ENCODE measurements at regions not wholly inside any gene's neighbourhood (a gene's known extent, or its start where the extent isn't known, plus 50 kb on each side); places are given as distances from the start of the nearest gene placed in this dataset.
A peak's percentile ranks its signal among the peaks of the same experiment; 100 is the strongest.

GRCh38 chr2:241935314-241935713 lies 65.8 kb downstream of the RTP5 start:
- Mint-ChIP-seq H3K27ac (peak overlapping the region; percentile 38), H3K36me3 (peaks cover 7% of the 10 kb centered on the region), H3K9me3 (peaks cover 3% of the 10 kb centered on the region), H3K4me1 (ENCODE audit: low read depth) (peaks cover 23% of the 10 kb centered on the region), H3K27me3 (no peaks in the 10 kb centered on the region), H3K4me3 (no peak overlapping the region)
- no peak for DNase-seq
- intact Hi-C loops (cut with micrococcal nuclease): no loop called here
- ChIA-PET POLR2A (interaction anchor here (0.6 kb wide), 1 partner anchor 57 kb away, joined by 5 read pairs; no protein-coding TSS in a partner anchor), CTCF (interaction anchor here (1.0 kb wide), 1 partner anchor 16 kb away, joined by 3 read pairs; no protein-coding TSS in a partner anchor)

GRCh38 chr2:241935774-241936173 lies 66.2 kb downstream of the RTP5 start:
- H3K4me1 Mint-ChIP-seq (ENCODE audit: low read depth): peaks cover 23% of the 10 kb centered on the region

GRCh38 chr2:241936457-241937133 lies 67.1 kb downstream of the RTP5 start:
- peaks cover 7% of the 10 kb centered on the region for H3K36me3 Mint-ChIP-seq
- DNase-seq: no peak
- intact Hi-C loops (cut with micrococcal nuclease): no loop called here
- no peaks in the 10 kb centered on the region for H3K27me3 Mint-ChIP-seq
- no peak overlapping the region for H3K4me3 Mint-ChIP-seq
- ChIA-PET CTCF (no interaction called here), POLR2A (no interaction called here)
- H3K4me1 Mint-ChIP-seq (ENCODE audit: low read depth): peaks cover 23% of the 10 kb centered on the region
- H3K9me3 Mint-ChIP-seq: peaks cover 5% of the 10 kb centered on the region
- H3K27ac Mint-ChIP-seq: no peak overlapping the region

More at GRCh38 chr2:241935774-241936173, 66.2 kb downstream of the RTP5 start:
- intact Hi-C loops (cut with micrococcal nuclease): no loop called here
- no peak for DNase-seq
- peaks cover 5% of the 10 kb centered on the region for H3K9me3 Mint-ChIP-seq
- H3K27ac Mint-ChIP-seq: peak overlapping the region; percentile 38
- POLR2A ChIA-PET: no interaction called here
- no peaks in the 10 kb centered on the region for H3K27me3 Mint-ChIP-seq
- peaks cover 7% of the 10 kb centered on the region for H3K36me3 Mint-ChIP-seq
- H3K4me3 Mint-ChIP-seq: no peak overlapping the region
- CTCF ChIA-PET: no interaction called here

GRCh38 chr2:241937297-241937696 lies 67.8 kb downstream of the RTP5 start:
- POLR2A ChIA-PET: no interaction called here
- Mint-ChIP-seq H3K36me3 (peaks cover 7% of the 10 kb centered on the region), H3K9me3 (peaks cover 5% of the 10 kb centered on the region), H3K27ac (no peak overlapping the region), H3K4me3 (no peak overlapping the region), H3K27me3 (no peaks in the 10 kb centered on the region), H3K4me1 (ENCODE audit: low read depth) (peaks cover 23% of the 10 kb centered on the region)
- intact Hi-C loops (cut with micrococcal nuclease): no loop called here
- CTCF ChIA-PET: no interaction called here
- DNase-seq: no peak

GRCh38 chr2:241939541-241939940 lies 70.0 kb downstream of the RTP5 start:
- H3K9me3 Mint-ChIP-seq: peaks cover 5% of the 10 kb centered on the region

GRCh38 chr2:241940329-241940728 lies 70.8 kb downstream of the RTP5 start:
- peak overlapping the region; percentile 23 for H3K27ac Mint-ChIP-seq
- ChIA-PET CTCF (no interaction called here), POLR2A (no interaction called here)
- peaks cover 7% of the 10 kb centered on the region for H3K36me3 Mint-ChIP-seq
- H3K4me1 Mint-ChIP-seq (ENCODE audit: low read depth): peaks cover 15% of the 10 kb centered on the region
- no peak overlapping the region for H3K4me3 Mint-ChIP-seq
- peaks cover 5% of the 10 kb centered on the region for H3K9me3 Mint-ChIP-seq
- intact Hi-C loops (cut with micrococcal nuclease): no loop called here
- H3K27me3 Mint-ChIP-seq: no peaks in the 10 kb centered on the region
- DNase-seq: no peak

More at GRCh38 chr2:241939541-241939940, 70.0 kb downstream of the RTP5 start:
- DNase-seq: no peak
- no peak overlapping the region for H3K4me3 Mint-ChIP-seq
- intact Hi-C loops (cut with micrococcal nuclease): no loop called here
- ChIA-PET POLR2A (no interaction called here), CTCF (interaction anchor here (0.6 to 1.3 kb wide), 3 partner anchors 9 to 89 kb away, joined by 3 to 7 read pairs (median 4); no protein-coding TSS in a partner anchor)
- H3K27ac Mint-ChIP-seq: peak overlapping the region; percentile 54
- no peaks in the 10 kb centered on the region for H3K27me3 Mint-ChIP-seq
- peaks cover 7% of the 10 kb centered on the region for H3K36me3 Mint-ChIP-seq
- H3K4me1 Mint-ChIP-seq (ENCODE audit: low read depth): peaks cover 17% of the 10 kb centered on the region

- H3K4me1 Mint-ChIP-seq (ENCODE audit: low read depth): peaks cover 12% of the 10 kb centered on the region
- peaks cover 2% of the 10 kb centered on the region for H3K36me3 Mint-ChIP-seq
- H3K9me3 Mint-ChIP-seq: peaks cover 5% of the 10 kb centered on the region
- no peaks in the 10 kb centered on the region for H3K27me3 Mint-ChIP-seq
- H3K4me3 Mint-ChIP-seq: no peak overlapping the region
- intact Hi-C loops (cut with micrococcal nuclease): no loop called here
- ChIA-PET CTCF (no interaction called here), POLR2A (no interaction called here)
- no peak for DNase-seq
- no peak overlapping the region for H3K27ac Mint-ChIP-seq
These were observed 72.3 kb downstream of the RTP5 start for GRCh38 chr2:241941691-241942301.

GRCh38 chr2:241942416-241943208 lies 73.1 kb downstream of the RTP5 start:
- POLR2A ChIA-PET: no interaction called here
- intact Hi-C loops (cut with micrococcal nuclease): no loop called here
- peaks cover 12% of the 10 kb centered on the region for H3K4me1 Mint-ChIP-seq (ENCODE audit: low read depth)
- no peak overlapping the region for H3K4me3 Mint-ChIP-seq
- CTCF ChIA-PET: no interaction called here
- H3K27me3 Mint-ChIP-seq: no peaks in the 10 kb centered on the region
- H3K36me3 Mint-ChIP-seq: peaks cover 2% of the 10 kb centered on the region
- no peak for DNase-seq
- no peak overlapping the region for H3K27ac Mint-ChIP-seq
- peaks cover 5% of the 10 kb centered on the region for H3K9me3 Mint-ChIP-seq

- intact Hi-C loops (cut with micrococcal nuclease): no loop called here
- no peaks in the 10 kb centered on the region for H3K27me3 Mint-ChIP-seq
- H3K4me1 Mint-ChIP-seq (ENCODE audit: low read depth): peaks cover 12% of the 10 kb centered on the region
- no peak overlapping the region for H3K4me3 Mint-ChIP-seq
- H3K9me3 Mint-ChIP-seq: peaks cover 5% of the 10 kb centered on the region
- CTCF ChIA-PET: no interaction called here
- POLR2A ChIA-PET: no interaction called here
- peaks cover 2% of the 10 kb centered on the region for H3K36me3 Mint-ChIP-seq
- no peak overlapping the region for H3K27ac Mint-ChIP-seq
- no peak for DNase-seq
These were observed 73.8 kb downstream of the RTP5 start for GRCh38 chr2:241943209-241943850.

- no peak overlapping the region for H3K4me3 Mint-ChIP-seq
- H3K9me3 Mint-ChIP-seq: peaks cover 5% of the 10 kb centered on the region
- POLR2A ChIA-PET: no interaction called here
- H3K4me1 Mint-ChIP-seq (ENCODE audit: low read depth): peaks cover 7% of the 10 kb centered on the region
- DNase-seq: no peak
- intact Hi-C loops (cut with micrococcal nuclease): no loop called here
- CTCF ChIA-PET: no interaction called here
- H3K27ac Mint-ChIP-seq: no peak overlapping the region
- peaks cover 2% of the 10 kb centered on the region for H3K36me3 Mint-ChIP-seq
- H3K27me3 Mint-ChIP-seq: no peaks in the 10 kb centered on the region
These were observed 74.5 kb downstream of the RTP5 start for GRCh38 chr2:241943961-241944575.

- intact Hi-C loops (cut with micrococcal nuclease): no loop called here
- Mint-ChIP-seq H3K4me3 (no peak overlapping the region), H3K27ac (no peak overlapping the region), H3K36me3 (peaks cover 2% of the 10 kb centered on the region), H3K27me3 (no peaks in the 10 kb centered on the region), H3K9me3 (peaks cover 5% of the 10 kb centered on the region), H3K4me1 (ENCODE audit: low read depth) (peaks cover 3% of the 10 kb centered on the region)
- no peak for DNase-seq
- CTCF ChIA-PET: no interaction called here
- POLR2A ChIA-PET: no interaction called here
These were observed 75.3 kb downstream of the RTP5 start for GRCh38 chr2:241944821-241945220.

- ChIA-PET CTCF (no interaction called here), POLR2A (no interaction called here)
- Mint-ChIP-seq H3K36me3 (no peaks in the 10 kb centered on the region), H3K27me3 (no peaks in the 10 kb centered on the region), H3K9me3 (peaks cover 2% of the 10 kb centered on the region), H3K27ac (no peak overlapping the region), H3K4me1 (ENCODE audit: low read depth) (no peaks in the 10 kb centered on the region), H3K4me3 (no peak overlapping the region)
- no peak for DNase-seq
- intact Hi-C loops (cut with micrococcal nuclease): no loop called here
These were observed 75.8 kb downstream of the RTP5 start for GRCh38 chr2:241945311-241945710.
